CD4-positive, alpha-beta T cell treated with Interleukin-21 for 1 hour (primary cell): ENCODE measurements at regions not wholly inside any gene's neighbourhood (a gene's known extent, or its start where the extent isn't known, plus 50 kb on each side); places are given as distances from the start of the nearest gene placed in this dataset.
"Not testable (repeated sequence)": the region's sequence is repeated elsewhere in the genome, so short reads cannot be mapped to it uniquely, and the experiment has no call there.

Experiments
- DNase-seq: peaks from one replicate; pipeline ENCODE4 v3.0.0-alpha.2; 2020

DNA sequence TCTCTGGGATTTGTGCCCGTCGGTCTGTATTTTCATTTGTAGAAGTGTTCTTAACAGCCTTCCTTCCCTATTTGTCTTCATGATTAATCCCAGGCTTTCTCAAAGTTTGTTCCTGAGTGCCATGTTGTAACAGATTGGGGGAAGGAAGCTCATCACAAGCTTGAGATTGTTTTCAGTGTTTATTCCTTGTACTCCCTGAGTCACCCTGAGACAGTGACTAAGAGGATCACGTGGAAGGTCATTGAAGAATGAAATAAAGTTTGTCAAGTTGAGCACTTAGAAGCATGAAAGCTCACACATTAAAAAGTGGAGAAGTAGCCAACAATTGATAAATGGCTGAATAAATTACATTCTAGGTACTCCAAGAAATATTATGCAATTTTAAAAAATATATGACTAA is 153.5 kb upstream of the FAM241A start:
- DNase-seq: no peak

DNA sequence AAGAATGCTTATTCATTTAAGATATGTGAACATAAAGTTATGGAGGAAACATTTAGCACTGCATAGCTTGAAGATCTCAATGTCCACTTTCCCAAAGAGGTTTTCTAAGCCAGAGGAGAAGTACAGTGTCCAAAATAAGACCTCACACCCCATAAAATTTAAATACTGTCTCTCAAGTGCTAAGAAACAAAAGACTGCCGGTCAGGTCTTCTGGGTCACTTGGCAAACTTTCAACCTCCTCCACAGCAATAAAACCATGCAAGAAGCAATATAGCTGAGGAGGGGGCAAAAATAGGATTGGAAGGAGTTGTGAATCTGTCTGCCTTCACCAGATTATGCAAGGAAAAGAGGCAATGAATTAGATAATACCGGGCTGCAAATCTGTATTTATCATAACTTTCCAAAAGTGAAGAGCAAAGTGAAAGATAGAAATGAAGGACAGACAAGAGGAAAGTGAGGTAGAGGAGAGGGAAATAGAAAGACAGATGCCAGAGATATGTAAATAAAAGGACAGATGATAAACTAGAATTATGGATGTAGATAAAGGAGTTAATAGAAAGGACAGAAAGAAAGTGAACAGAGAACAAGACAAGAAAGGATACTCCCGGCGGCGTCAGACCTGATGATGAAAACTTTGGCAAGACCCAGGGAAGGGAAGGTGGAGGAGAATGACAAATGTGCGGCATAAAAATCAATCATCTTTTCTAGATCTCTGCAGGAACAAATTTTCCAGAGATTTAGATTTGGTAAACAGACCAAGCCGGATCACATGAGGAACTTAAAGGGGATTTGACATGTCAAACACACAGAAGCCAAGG is 152.7 kb upstream of the FAM241A start:
- no peak for DNase-seq

DNA sequence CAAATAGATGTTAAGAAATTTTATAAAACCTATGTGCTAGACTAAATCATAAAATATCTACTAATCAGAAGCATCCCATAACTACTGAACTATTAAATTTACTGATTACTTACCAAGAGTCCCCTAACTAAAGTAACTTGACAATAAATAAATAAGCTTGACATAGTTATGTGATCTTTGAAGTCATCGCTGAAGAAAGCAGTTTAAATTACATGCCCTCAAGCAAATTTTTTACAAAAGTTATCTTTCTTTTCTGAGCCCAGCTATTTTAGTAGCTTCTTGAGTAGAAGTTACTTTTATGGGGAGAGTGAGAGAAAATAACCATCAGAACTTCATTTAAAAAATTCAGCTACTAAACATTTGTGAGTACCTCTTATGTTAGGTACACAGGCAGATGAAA is 150.9 kb upstream of the FAM241A start:
- DNase-seq: no peak

DNA sequence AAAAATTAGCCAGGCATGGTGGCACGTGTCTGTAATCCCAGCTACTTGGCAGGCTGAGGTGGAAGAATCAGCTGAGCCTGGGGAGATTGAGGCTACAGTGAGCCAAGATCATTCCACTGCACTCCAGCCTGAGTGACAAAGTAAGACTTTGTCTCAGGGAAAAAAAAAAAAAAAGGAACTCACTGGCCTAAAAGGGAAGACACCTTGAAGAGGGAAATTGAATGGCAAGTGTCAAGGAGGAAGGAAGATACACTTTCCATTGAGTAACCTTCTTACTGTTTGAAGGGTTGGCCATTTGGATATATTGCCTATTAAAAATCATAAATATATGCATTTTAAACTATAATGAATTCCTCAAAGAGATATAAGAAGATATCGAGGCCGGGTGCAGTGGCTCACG is 147.5 kb upstream of the FAM241A start:
- no peak for DNase-seq

DNA sequence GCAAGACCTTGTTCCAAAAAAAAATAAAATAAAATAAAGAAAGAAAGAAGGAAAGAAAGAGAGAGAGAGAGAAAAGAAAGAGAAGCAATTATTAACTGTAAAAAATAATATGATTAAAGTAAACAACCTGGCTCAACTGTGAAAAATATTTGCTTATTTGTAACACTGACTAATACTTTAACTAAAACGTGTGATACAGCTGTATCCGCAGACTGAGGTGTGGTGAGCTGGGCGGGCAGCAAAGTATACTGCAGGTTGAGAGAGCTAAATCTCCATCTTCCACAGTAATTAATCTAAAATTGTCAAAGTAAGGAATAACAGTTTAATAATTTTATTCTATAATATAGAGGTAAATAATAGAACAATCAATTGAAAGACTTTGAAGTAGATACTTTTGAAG is 145.5 kb upstream of the FAM241A start:
- DNase-seq: no peak

DNA sequence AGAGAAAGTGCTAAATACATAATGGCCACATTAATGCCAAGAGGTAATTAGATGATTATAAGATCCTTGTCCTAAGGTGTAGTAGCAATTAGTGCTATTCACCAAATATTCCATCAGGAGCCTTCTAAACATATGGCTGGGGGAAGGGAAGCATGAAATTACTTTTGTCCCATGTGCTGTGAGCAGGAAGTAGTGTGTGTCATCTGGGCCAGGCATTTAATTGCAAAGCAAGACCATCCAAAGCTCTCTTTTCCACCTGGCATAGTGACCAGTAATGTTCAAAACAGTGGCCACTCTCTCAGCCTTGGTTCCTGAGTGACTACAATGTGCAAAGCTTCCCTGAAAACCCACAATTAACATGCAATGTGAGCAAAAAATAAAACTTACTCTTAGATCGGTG is 144.2 kb upstream of the FAM241A start:
- DNase-seq: no peak

DNA sequence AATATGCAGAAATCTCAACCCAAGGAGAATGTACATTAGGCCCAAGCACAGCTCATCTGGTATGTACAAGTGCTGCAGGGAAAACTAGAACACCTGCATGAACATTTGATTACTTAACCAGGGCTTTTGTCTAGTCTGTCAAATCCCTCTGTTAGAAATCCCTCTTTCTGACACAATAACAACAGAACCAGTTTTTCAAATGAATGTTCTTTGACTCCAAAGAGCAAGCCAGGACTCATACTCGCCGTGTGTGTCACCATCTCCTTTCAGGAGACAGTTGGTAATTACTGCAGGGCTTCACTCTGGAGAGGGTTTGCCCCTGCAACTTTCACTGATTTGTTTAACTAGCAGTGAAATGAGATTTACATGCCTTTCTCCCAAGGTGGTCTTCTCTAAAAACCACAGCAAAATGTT is 143.0 kb upstream of the FAM241A start:
- DNase-seq: no peak

DNA sequence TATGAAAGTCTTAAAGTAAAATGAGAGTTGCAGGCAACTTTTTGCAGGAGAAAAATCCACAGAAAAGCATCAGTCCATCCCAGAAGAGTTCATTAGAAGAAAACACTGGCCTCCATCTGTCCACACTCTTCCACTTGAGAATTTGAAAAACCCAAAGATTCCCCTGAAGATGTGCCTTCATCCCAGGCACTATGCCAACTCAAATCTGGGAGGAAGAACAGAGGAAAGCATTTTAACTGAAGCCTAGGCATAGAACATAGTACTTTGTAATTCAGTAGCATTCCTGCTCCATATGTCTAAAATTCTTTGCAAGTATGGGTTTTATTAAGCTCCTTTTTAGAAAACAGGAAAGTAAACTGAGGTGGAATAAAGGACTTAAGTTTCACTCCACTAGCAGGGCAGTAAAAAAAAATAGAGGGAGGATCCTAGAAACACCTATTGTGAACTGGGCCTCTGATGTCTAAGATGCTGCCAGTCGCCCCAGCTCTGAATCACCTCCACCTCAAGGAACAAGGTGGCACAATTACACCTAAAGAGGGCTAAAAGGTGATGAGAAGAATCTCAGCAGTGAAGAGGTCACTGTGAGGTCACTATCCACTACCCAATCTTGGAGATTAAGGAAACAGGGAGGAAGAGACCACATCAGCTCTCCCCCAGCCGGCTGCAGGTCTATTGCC is 141.9 kb upstream of the FAM241A start:
- DNase-seq: no peak

DNA sequence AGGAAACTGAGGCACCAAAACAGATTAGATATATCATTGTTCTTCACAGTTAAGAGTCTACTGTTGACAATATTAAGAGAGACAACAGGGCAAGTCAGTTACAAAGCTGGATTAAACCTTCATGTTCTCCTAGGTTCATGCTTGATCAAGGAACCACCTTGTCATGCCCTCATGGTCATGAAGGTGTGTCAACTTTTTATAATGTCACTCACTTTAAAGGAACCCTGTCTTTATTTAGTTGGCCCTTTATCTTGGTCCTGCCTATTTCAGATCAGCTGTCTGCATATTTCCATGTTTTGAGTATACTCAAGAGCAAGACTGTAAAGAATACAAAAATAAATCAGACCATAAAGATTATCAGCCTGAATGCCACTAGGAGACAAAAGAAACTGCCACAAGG is 140.2 kb upstream of the FAM241A start:
- no peak for DNase-seq

DNA sequence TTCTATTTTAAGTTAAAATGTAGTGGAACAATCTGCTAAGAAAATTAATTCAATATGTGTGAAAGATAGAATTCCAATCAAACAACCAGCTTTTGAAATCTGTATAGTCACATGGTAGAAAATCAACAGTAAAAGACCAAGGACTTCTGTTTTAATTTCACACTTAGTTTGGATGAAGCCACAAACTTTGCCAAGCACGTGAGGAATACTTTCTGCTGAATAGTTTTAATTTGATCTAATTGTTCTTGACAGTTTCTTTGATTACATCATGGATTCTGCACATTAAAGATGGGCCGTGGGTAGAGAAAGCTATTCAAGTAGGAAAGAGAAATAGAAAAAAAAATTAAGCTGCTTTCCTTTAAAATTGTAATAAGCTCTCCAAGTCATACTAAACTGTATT is 137.9 kb upstream of the FAM241A start:
- no peak for DNase-seq

DNA sequence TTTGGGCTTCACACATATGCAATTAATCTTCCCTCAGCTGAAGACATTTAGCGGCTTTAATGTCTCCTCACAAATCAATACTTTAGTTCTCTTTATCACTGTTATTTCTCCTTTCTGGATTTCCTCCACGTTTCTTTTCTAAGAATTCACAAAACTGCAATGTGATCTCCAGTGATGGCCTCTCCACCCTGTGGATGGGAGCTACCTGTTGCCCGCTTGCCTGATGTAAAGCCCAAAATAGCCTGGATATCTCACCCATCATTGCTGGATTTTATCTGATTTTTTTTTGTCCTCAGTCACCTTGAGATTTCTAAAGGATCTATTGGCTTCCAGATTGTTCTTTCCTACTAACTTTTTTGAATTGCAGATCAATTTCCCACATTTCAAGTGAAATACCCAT is 129.3 kb upstream of the FAM241A start:
- DNase-seq: no peak

DNA sequence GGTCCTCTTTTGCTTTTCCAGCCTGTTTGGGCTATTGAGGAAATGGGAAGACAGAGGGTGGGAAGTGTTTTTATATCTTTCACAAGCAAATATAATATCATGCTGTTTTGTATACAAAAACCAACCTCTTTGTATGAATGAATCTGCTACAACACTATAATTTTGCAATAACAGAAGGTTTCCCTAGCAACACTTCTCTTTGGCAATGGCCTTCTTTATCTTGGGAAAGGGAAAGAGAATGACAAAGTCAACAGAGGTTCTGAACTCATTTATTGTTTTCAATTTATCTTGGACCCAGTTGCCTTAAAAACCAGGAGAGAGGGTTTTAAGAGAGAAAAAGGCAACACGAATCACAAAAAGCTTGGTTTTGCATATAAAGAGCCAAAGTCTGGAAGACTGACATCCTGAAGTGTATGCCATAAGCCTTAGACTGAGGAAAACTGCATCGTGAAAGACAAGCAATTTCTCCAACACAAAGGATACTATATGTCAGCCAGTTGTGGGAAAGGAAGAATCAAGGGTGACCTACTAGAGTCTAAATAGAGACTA is 121.8 kb upstream of the FAM241A start:
- DNase-seq: no peak

DNA sequence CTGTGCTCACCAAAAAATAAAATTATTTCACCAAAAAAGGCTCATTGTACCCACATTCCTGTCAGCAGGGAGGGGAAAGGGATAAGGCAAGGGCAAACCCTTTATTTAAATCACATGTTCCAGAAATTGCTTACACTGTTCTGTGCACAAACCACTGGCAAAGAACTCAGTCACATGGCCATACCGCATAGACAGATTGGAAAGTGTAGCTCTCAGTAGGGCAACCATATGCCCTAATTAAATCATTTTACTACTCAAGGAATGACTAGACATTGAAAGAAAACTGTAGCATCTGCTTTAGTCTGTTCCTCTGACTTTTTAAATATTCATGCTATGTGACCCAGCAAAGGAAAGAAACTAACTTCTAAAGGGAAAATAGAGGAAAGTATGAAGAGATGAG is 119.2 kb upstream of the FAM241A start:
- no peak for DNase-seq

DNA sequence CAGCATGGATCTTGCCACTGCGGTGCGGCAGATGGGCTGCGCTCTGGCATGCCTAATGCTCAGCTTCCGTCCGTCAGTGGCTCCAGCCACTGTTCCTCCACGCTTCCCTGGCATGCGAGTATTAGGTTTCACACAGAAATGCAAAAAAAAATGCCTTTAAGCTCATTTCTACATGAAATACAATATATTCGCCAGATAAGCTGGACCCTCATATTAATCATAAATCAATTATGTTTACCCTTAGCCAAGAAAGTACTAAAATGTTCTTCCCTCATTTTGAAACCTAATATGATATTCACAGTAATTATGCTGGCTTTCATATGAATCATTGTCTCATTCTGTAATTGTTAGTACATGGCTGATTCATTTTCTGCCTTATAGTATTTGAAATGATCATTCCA is 115.5 kb upstream of the FAM241A start:
- no peak for DNase-seq

DNA sequence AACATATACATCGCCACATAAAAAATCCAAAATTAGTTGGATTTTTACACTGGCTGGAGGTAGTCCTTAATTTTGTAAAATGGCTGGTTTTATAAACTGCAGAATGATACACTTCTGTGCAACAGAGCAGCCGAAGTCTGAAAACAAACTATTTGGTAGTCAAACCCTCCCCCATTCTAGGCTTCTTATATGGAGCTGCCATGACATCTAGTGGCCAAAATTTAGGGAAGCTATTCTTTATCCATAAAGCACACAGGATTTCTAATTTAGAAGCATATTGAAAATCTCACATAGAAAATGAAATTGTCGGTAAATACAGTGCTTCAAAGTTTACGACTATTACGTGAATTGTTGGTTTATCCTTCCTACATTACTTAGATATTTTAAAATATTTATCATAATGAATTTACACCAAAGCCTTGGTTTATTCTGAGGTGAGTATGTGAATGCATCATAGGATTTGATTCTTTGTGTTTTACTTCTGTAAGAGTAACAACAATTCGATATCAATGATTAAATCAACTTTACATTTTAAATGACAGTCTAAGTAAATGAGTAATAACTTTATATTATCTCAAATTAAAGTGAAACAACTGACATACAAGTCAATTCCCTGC is 113.4 kb upstream of the FAM241A start:
- DNase-seq: peak; percentile 1

DNA sequence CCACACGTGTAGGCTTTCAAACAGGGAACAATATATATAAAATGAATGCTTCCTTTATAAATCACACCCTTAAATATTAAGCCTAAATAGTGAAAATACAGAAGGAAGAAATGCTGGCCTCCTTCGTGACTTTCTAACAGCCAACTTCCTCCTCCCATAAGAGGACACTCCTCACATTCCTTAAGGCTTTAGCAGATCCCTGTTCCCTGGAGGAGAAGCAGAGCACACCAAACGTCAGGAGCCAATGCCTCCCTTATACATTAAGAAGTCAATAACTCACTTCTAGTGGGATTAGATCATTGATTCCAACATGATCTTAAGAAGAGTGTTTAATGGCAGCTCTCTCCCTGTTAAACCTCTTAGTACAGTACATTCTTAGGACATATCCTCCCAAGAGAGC is 108.4 kb upstream of the FAM241A start:
- no peak for DNase-seq

DNA sequence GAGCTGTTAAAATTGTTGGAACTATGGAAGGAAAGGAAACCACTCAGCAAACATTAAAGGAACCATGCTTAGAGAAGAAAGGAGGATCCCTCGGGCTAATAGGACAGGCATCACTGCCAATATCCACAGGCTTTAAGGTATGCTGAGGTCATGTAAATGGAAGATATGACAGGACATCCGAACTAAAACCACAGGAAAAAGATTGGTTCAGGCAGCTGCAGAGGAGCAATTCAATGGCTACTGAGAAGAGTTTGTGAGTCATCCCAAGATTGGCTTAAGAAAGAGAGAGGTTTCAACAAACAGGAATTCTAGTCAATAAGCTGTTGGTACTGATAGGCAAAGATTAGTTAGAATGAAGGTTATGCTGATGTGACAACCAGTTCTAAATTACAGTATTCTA is 106.4 kb upstream of the FAM241A start:
- DNase-seq: no peak

DNA sequence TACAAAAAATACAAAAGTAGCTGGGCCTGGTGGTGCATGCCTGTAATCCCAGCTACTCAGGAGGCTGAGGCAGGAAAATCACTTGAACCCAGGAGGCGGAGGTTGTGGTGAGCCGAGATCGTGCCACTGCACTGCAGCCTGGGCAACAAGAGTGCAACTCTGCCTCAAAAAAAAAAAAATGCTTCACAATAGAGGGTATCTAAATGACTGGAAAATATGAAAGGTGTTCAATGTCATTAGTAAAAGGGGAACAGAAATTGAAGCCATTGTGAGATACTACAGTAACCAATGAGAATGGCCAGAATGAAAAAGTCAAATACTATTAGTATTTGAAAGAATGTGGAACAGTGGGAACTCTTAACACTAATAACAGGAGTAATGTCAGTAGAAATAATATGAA is 96.1 kb upstream of the FAM241A start:
- DNase-seq: not testable (repeated sequence)

DNA sequence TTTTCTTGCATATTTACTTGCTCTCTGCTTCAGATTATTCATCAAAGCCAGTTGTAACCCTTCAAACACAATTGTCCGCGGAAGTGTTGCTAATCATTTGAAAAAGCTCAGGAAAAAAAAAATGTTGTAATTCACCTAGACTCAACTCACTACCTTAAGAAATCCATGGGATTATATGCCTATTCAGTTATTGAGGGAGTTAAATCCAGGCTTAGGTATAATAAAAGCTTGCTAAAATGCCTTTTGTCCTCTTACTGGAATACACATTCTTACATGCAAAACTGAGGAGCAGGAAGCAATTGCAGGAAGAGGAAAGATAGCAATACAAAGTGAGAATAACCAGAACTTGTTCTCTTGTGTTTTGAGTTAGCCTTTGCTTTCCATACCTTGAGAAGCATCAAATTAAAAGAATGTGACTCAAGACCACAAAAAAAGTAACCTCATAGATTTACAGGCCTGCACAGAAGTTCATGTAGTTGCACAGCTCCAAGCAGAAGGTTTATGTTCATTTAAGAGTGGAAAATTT is 91.4 kb upstream of the FAM241A start:
- no peak for DNase-seq

DNA sequence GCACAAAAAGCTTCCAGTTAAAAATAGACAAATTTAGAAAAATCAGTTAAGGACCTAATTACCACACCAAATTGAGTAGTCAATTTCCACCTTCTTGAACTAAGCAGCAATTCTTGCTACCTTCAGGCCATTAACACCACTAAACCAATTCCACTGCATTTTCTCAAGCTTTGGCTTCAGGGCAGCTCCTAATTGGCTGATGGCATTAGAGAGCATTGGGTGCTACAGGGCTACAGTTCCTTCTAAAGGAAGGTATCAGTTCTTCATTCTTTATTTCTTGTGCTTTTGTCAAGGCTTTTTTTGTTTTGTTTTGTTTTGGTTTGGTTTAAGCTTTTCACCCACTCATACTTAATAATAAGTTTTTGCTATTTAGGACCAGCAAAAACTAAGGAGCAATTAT is 90.2 kb upstream of the FAM241A start:
- DNase-seq: no peak

DNA sequence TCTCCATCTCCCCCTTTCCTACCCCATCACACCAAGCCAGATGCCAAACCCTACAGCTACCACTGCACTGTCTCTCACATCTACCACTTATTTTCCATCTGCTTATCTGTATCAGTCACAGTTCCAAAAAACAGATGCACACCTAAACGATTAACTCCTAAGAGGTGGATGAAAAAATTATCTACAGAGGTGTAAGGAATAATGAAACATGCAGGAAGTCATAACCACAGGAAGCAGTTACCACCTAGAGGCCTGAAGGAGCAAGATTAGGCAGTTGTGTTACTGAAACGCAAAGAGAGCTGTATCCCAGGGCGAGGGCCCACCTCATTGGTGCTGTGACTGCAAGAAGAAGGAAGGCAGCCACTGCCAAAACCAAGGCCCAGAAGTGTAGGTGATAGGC is 87.8 kb upstream of the FAM241A start:
- no peak for DNase-seq

DNA sequence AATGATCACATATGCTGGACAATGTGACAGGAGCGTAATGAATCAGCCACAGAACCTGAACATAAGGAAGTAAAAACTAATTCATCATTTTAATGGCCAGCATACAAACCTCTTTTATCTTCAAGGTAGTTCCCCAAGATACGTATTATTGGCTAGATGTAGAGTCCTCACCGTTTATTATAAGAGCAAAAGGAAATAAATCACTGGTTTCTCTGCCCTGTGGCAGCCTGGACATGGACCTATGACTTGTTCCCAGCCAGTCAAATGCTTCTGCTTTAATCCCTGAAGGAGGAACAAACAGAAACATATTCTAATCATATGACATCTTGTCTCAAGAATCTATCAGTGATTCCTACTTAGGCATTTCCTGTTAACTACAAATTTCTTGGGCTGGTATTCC is 86.8 kb upstream of the FAM241A start:
- no peak for DNase-seq

DNA sequence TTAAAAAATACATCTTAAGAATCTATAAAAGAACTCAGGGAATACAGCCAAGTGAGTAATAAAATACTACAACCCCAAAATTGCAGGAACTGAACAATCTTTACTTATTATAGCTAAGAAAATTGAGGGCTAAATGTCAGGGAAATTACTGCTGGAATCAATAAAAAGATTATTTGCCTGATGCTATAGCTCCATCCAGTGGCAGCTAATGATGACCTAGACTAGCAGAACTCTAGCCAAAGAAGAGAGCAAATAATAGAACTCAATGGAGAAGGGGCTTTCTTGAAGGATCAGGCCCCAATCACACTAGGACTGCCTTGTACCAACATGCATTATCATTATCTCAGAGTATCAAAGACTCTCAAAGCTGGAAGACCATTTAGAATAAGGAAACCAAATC is 85.0 kb upstream of the FAM241A start:
- no peak for DNase-seq
